ENCODE measurements at regions not wholly inside any gene's neighbourhood (a gene's known extent, or its start where the extent isn't known, plus 50 kb on each side); places are given as distances from the start of the nearest gene placed in this dataset.

- H3K4me3 ChIP-seq (ENCODE audit: low read depth, low read length), result no peak overlapping the region
These were observed 368.4 kb downstream of the ATP23 start for GRCh38 chr12:58309806-58310205.

GRCh38 chr12:58310368-58310767, 369.0 kb downstream of the ATP23 start:
- no peak for DNase-seq (ENCODE audit: low read depth)
- no peak for TF ChIP-seq CTCF (IDR thresholded peaks at IDR 0.05; ENCODE audit: insufficient read depth, low read depth, low read length, missing control alignments)

More at GRCh38 chr12:58309806-58310205, 368.4 kb downstream of the ATP23 start:
- no peak for TF ChIP-seq CTCF (IDR thresholded peaks at IDR 0.05; ENCODE audit: insufficient read depth, low read depth, low read length, missing control alignments)
- no peak for DNase-seq (ENCODE audit: low read depth)

DNA sequence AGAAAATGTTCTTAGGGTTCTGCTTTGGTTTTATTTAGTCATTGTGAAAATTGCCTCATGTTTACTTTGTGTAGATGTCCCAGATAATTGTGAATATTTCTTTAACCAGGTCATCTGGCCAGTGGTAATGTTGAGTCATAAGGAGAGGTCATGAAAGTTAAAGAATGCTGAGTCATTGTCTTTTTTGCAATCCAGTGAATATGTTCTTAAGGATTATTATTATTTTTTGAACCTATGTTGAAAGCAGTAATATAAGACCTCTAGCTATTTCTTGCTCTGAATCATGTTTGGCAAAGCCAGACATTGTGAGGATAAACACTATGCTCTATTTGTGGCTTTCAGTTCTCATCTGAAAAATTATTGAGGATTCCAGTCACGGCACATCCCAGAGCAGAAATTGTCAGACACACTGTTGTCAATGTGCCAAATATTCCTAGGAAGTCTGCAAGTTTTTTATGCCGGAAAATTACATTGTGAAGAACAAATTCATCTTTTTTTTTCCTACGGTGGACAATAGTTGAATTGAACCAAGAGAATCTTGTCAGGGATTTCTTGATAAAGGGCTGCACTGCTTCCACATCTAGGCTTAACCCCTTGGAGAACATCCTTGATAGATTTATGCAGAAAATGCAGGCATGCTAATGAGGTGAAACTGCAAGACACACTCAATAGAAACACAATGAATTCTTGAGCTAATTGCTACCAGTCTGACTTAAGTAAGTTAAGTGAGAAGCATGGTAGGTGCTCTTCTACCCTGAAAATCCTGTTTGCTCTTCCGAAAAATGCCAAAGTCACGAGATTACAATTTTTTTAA, 369.6 kb downstream of the ATP23 start:
- DNase-seq (ENCODE audit: low read depth), result peak; percentile 55
- H3K4me3 ChIP-seq (ENCODE audit: low read depth, low read length), result no peak overlapping the region
- TF ChIP-seq CTCF (IDR thresholded peaks at IDR 0.05; ENCODE audit: insufficient read depth, low read depth, low read length, missing control alignments), result no peak

More at GRCh38 chr12:58310368-58310767, 369.0 kb downstream of the ATP23 start:
- H3K4me3 ChIP-seq (ENCODE audit: low read depth, low read length), result no peak overlapping the region

DNA sequence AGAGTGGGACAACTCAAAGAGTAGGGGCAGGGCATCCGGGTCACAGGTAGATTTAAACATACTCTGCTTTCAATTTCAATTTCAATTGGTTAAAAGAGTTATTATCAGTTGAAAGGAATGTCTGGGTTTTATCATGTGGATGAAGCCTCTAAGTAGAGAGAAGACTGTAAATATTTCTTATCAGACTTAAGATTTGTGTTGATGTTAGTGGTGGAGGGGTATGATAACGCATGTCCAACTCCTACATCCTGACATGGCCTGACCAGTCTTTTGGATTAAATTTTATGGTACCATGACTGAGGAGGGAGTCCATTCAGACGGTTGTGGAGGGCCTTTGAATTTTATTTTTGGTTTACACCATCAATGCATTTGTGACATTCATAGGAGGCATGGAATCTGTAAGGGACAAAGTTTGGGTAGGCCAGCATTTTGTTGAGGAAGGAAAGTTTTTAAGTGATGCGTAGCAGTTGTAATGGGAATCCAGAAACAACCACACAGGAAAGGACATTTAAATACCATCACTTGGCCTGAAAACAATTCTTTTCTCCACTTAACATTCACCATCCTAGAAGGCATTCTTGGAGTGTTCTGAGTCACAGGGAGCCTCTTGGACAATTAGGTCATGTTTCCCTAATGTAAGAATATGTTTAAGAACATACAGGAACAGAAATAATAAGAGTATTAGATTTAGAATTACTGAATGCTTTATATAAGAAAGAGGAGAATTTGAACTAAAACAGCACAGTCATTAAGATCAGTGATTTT, 371.9 kb downstream of the ATP23 start:
- no peak for TF ChIP-seq CTCF (IDR thresholded peaks at IDR 0.05; ENCODE audit: insufficient read depth, low read depth, low read length, missing control alignments)
- H3K4me3 ChIP-seq (ENCODE audit: low read depth, low read length), result no peak overlapping the region
- no peak for DNase-seq (ENCODE audit: low read depth)

- TF ChIP-seq CTCF (IDR thresholded peaks at IDR 0.05; ENCODE audit: insufficient read depth, low read depth, low read length, missing control alignments), result no peak
- H3K4me3 ChIP-seq (ENCODE audit: low read depth, low read length), result no peak overlapping the region
- DNase-seq (ENCODE audit: low read depth), result no peak
These were observed 373.2 kb downstream of the ATP23 start for GRCh38 chr12:58314610-58315009.

DNA sequence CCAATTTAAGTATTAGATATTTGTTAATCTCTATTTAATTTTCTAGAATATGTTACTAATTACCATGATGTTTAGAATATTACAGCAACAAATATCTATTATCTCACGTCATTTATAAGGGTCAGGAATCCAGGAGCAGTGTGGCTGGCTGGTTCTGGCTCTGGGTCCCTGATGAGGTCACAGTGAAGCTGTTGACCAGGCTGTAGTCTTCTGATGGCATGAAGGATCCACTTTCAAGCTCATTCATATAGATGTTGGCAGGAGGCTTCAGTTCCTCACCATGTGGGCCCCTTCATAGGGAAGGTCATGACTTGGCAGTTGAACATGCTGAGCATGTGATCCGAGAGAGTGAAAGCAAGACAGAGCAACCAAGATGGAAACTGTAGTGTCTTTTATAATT, 375.6 kb downstream of the ATP23 start:
- DNase-seq (ENCODE audit: low read depth), result no peak
- TF ChIP-seq CTCF (IDR thresholded peaks at IDR 0.05; ENCODE audit: insufficient read depth, low read depth, low read length, missing control alignments), result no peak
- H3K4me3 ChIP-seq (ENCODE audit: low read depth, low read length), result no peak overlapping the region

Measured in GM12865 (cell line).